ENCODE measurements at regions not wholly inside any gene's neighbourhood (a gene's known extent, or its start where the extent isn't known, plus 50 kb on each side); places are given as distances from the start of the nearest gene placed in this dataset.

DNA sequence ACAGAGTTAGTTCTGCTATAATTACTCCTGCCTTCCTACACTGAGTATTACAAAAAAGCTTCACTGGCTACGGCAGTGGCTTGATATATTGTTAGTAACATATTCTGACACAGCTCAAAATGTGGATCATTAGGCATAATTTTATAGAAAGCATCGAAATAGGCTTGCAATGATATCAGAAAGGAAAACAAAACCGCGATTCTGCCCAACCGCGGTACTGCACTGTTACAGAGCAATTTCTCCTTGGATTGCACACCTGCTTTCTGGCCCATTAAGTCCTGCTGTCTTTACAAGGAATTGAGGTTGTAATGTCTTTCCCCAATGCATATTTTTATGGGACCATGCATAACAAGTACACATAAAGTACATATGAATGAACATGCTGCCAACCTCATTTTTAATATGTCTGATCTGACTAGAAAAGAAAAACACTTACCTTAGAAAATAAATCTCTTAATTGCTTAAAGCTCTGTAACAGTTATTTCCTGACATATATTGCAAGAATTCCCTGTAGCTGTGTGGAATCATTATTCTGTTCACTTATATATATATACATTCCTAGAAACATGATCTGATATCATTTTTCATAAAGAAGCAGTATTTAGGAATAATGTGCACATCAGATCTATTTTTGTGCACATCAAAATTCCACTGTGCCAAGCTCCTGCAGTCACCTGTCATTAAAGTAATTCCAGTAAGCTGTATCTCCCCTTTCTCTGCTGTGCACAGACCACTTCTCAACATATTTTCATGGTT, 763.9 kb downstream of the HACE1 start:
- H3K9me2 ChIP-seq (ENCODE audit: insufficient read depth, low read length): no peaks in the 10 kb centered on the region
- H3K36me3 ChIP-seq (ENCODE audit: insufficient read depth, low read length): no peaks in the 10 kb centered on the region
- no peak for TF ChIP-seq EZH2 (IDR thresholded peaks at IDR 0.05; ENCODE audit: borderline replicate concordance, insufficient read depth, low read length, poor library complexity, severe bottlenecking)
- TF ChIP-seq, protein P1, sequence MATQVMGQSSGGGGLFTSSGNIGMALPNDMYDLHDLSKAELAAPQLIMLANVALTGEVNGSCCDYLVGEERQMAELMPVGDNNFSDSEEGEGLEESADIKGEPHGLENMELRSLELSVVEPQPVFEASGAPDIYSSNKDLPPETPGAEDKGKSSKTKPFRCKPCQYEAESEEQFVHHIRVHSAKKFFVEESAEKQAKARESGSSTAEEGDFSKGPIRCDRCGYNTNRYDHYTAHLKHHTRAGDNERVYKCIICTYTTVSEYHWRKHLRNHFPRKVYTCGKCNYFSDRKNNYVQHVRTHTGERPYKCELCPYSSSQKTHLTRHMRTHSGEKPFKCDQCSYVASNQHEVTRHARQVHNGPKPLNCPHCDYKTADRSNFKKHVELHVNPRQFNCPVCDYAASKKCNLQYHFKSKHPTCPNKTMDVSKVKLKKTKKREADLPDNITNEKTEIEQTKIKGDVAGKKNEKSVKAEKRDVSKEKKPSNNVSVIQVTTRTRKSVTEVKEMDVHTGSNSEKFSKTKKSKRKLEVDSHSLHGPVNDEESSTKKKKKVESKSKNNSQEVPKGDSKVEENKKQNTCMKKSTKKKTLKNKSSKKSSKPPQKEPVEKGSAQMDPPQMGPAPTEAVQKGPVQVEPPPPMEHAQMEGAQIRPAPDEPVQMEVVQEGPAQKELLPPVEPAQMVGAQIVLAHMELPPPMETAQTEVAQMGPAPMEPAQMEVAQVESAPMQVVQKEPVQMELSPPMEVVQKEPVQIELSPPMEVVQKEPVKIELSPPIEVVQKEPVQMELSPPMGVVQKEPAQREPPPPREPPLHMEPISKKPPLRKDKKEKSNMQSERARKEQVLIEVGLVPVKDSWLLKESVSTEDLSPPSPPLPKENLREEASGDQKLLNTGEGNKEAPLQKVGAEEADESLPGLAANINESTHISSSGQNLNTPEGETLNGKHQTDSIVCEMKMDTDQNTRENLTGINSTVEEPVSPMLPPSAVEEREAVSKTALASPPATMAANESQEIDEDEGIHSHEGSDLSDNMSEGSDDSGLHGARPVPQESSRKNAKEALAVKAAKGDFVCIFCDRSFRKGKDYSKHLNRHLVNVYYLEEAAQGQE (IDR thresholded peaks at IDR 0.05; ENCODE audit: borderline replicate concordance): peak; percentile 97
- peak; percentile 51 for TF ChIP-seq RAD21 (conservative IDR thresholded peaks at IDR 0.05)
- TF ChIP-seq EP300 (conservative IDR thresholded peaks at IDR 0.05; ENCODE audit: poor library complexity, severe bottlenecking): peak; percentile 1
- peak; percentile 30 for TF ChIP-seq MXI1 (conservative IDR thresholded peaks at IDR 0.05; ENCODE audit: poor library complexity, severe bottlenecking)
- peak; percentile 45 for TF ChIP-seq CTCF (IDR thresholded peaks at IDR 0.05; ENCODE audit: poor library complexity, severe bottlenecking)
- TF ChIP-seq TAF1 (IDR thresholded peaks at IDR 0.05; ENCODE audit: low read depth): no peak
- TF ChIP-seq POLR2AphosphoS5 (IDR thresholded peaks at IDR 0.05): peak; percentile 71
- TF ChIP-seq SMC3 (conservative IDR thresholded peaks at IDR 0.05; ENCODE audit: poor library complexity): peak; percentile 44
- H3K9me3 ChIP-seq (ENCODE audit: low read length): no peaks in the 10 kb centered on the region
- peak overlapping the region; percentile 22 for H3K9ac ChIP-seq (ENCODE audit: low read length)
- H2AFZ ChIP-seq (ENCODE audit: low read depth, low read length): no peak overlapping the region
- H3K79me2 ChIP-seq (replicated peaks; ENCODE audit: insufficient read depth, low read length): no peaks in the 10 kb centered on the region
- H3K4me3 ChIP-seq (ENCODE audit: low read length): peak overlapping the region; percentile 49
- peak overlapping the region; percentile 36 for H3K4me2 ChIP-seq (ENCODE audit: low read length)
- no peaks in the 10 kb centered on the region for H4K20me1 ChIP-seq (ENCODE audit: insufficient read depth)
- peaks cover 8% of the 10 kb centered on the region for H3F3A ChIP-seq (ENCODE audit: insufficient read depth, low read length, poor library complexity, severe bottlenecking)
- no peaks in the 10 kb centered on the region for H3K27me3 ChIP-seq (ENCODE audit: insufficient read depth, low read depth, low read length)
- H3K27ac ChIP-seq (ENCODE audit: low read length): peak overlapping the region; percentile 77

GRCh38 chr6:104087765-104088164, 772.0 kb downstream of the HACE1 start:
- no peak overlapping the region for H3K27ac ChIP-seq (ENCODE audit: low read length)
- no peaks in the 10 kb centered on the region for H3K27me3 ChIP-seq (ENCODE audit: insufficient read depth, low read depth, low read length)
- TF ChIP-seq EP300 (conservative IDR thresholded peaks at IDR 0.05; ENCODE audit: poor library complexity, severe bottlenecking) (no peak), RAD21 (conservative IDR thresholded peaks at IDR 0.05) (no peak), CTCF (IDR thresholded peaks at IDR 0.05; ENCODE audit: poor library complexity, severe bottlenecking) (no peak), POLR2AphosphoS5 (IDR thresholded peaks at IDR 0.05) (no peak), EZH2 (IDR thresholded peaks at IDR 0.05; ENCODE audit: borderline replicate concordance, insufficient read depth, low read length, poor library complexity, severe bottlenecking) (no peak), TAF1 (IDR thresholded peaks at IDR 0.05; ENCODE audit: low read depth) (no peak), SMC3 (conservative IDR thresholded peaks at IDR 0.05; ENCODE audit: poor library complexity) (no peak), MXI1 (conservative IDR thresholded peaks at IDR 0.05; ENCODE audit: poor library complexity, severe bottlenecking) (no peak)
- TF ChIP-seq, protein P1 (IDR thresholded peaks at IDR 0.05; ENCODE audit: borderline replicate concordance): no peak

More at GRCh38 chr6:104087765-104088164, 772.0 kb downstream of the HACE1 start:
- H3K36me3 ChIP-seq (ENCODE audit: insufficient read depth, low read length): no peaks in the 10 kb centered on the region
- no peak overlapping the region for H3K4me2 ChIP-seq (ENCODE audit: low read length)
- H3F3A ChIP-seq (ENCODE audit: insufficient read depth, low read length, poor library complexity, severe bottlenecking): no peaks in the 10 kb centered on the region
- no peak overlapping the region for H3K4me3 ChIP-seq (ENCODE audit: low read length)
- no peaks in the 10 kb centered on the region for H3K9me2 ChIP-seq (ENCODE audit: insufficient read depth, low read length)
- H3K9me3 ChIP-seq (ENCODE audit: low read length): no peaks in the 10 kb centered on the region
- no peak overlapping the region for H2AFZ ChIP-seq (ENCODE audit: low read depth, low read length)
- no peaks in the 10 kb centered on the region for H4K20me1 ChIP-seq (ENCODE audit: insufficient read depth)
- no peak overlapping the region for H3K9ac ChIP-seq (ENCODE audit: low read length)
- H3K79me2 ChIP-seq (replicated peaks; ENCODE audit: insufficient read depth, low read length): no peaks in the 10 kb centered on the region
